Hepatocyte (in vitro differentiated cells): ENCODE measurements at regions not wholly inside any gene's neighbourhood (a gene's known extent, or its start where the extent isn't known, plus 50 kb on each side); places are given as distances from the start of the nearest gene placed in this dataset.

Experiments used
- DNase-seq: peaks from one replicate; pipeline ENCODE4 v3.0.0-alpha.2; 2016; ENCODE audit warnings: low spot score
- H2AFZ ChIP-seq: fragments of 200-600 bp; sonication (generic); 2 replicates; pipeline ENCODE4 v1.6.0; 2016; ENCODE audit warnings: antibody characterized with exemption, mild to moderate bottlenecking
- H3K27ac ChIP-seq: fragments of 200-600 bp; sonication (generic); 2 replicates; pipeline ENCODE4 v1.5.1; 2016; ENCODE audit warnings: mild to moderate bottlenecking
- H3K27me3 ChIP-seq: fragments of 200-600 bp; sonication (generic); 2 replicates; pipeline ENCODE4 v1.6.1; 2016
- H3K36me3 ChIP-seq: fragments of 200-600 bp; sonication (generic); replicated peaks from 2 replicates; pipeline ENCODE4 v1.5.1; 2016; ENCODE audit warnings: low read depth; ENCODE audit not compliant: insufficient read depth
- H3K4me1 ChIP-seq: fragments of 200-600 bp; sonication (generic); 2 replicates; pipeline ENCODE4 v1.5.1; 2016; ENCODE audit warnings: mild to moderate bottlenecking, moderate library complexity; ENCODE audit not compliant: insufficient read depth
- H3K4me2 ChIP-seq: fragments of 200-600 bp; sonication (generic); 2 replicates; pipeline ENCODE4 v1.6.0; 2016
- H3K4me3 ChIP-seq: fragments of 200-600 bp; sonication (generic); 2 replicates; pipeline ENCODE4 v1.5.1; 2016; ENCODE audit warnings: mild to moderate bottlenecking
- H3K79me2 ChIP-seq: fragments of 200-600 bp; sonication (generic); 2 replicates; pipeline ENCODE4 v1.6.0; 2017; ENCODE audit warnings: mild to moderate bottlenecking
- H3K9me2 ChIP-seq: fragments of 200-600 bp; sonication (generic); replicated peaks from 2 replicates; pipeline ENCODE4 v1.6.0; 2017; ENCODE audit warnings: mild to moderate bottlenecking; ENCODE audit not compliant: insufficient read depth
- H3K9me3 ChIP-seq: fragments of 200-600 bp; sonication (generic); 2 replicates; pipeline ENCODE4 v1.5.1; 2016; ENCODE audit warnings: low read depth, mild to moderate bottlenecking
- H4K20me1 ChIP-seq: fragments of 200-600 bp; sonication (generic); 2 replicates; pipeline ENCODE4 v1.6.0; 2016; ENCODE audit warnings: mild to moderate bottlenecking; ENCODE audit not compliant: insufficient read depth, poor library complexity, severe bottlenecking
- EZH2 ChIP-seq: fragments of 200-600 bp; sonication (generic); IDR thresholded peaks from 2 replicates; pipeline ENCODE4 v1.6.1; 2016; ENCODE audit warnings: antibody characterized with exemption, mild to moderate bottlenecking, borderline replicate concordance
- EZH2phosphoT487 ChIP-seq: fragments of 200-600 bp; sonication (generic); IDR thresholded peaks from one replicate; pipeline ENCODE4 v1.6.1; 2018; ENCODE audit warnings: antibody characterized with exemption, mild to moderate bottlenecking, low read depth, moderate library complexity; ENCODE audit not compliant: unreplicated experiment, severe bottlenecking
- WGBS: methylation state at CpG from one replicate; pipeline ENCODE4 v1.1.6; 2016; ENCODE audit warnings: low lambda C conversion rate; ENCODE audit errors: missing lambda C conversion rate; 5-methylcytosine and 5-hydroxymethylcytosine counted together
- TF ChIP-seq, protein P1 (sequence below): fragments of 200-600 bp; sonication (generic); IDR thresholded peaks from 2 replicates; pipeline ENCODE4 v1.5.1; 2016; ENCODE audit warnings: antibody characterized with exemption, mild to moderate bottlenecking; ENCODE audit not compliant: poor library complexity

DNA sequence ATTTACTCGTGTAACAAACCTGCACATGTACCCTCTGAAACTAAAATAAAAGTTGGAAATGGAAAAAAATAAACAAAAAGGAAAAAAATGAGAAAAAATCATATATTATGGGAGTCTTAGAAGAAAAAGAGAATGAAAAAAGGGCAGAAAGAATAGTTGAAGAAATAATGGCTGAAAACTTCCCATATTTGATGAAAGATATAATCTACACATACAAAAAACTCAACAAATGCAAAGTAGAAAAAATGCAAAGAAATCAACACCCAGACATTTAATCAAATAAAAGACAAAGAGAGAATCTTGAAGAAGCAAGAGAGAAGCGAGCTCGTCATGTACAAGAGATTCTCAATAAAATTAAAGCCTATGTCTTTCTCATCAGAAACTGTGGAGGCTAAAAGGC, 73.8 kb downstream of the SLC25A46 start:
- Histone ChIP-seq H3K27ac (no peak overlapping the region), H4K20me1 (no peaks in the 10 kb centered on the region), H2AFZ (no peak overlapping the region), H3K36me3 (no peaks in the 10 kb centered on the region), H3K4me1 (no peaks in the 10 kb centered on the region), H3K4me3 (no peak overlapping the region), H3K27me3 (no peaks in the 10 kb centered on the region), H3K9me3 (no peaks in the 10 kb centered on the region), H3K4me2 (no peak overlapping the region), H3K79me2 (no peaks in the 10 kb centered on the region), H3K9me2 (no peaks in the 10 kb centered on the region)
- TF ChIP-seq EZH2 (no peak), EZH2phosphoT487 (no peak)
- TF ChIP-seq, protein P1, sequence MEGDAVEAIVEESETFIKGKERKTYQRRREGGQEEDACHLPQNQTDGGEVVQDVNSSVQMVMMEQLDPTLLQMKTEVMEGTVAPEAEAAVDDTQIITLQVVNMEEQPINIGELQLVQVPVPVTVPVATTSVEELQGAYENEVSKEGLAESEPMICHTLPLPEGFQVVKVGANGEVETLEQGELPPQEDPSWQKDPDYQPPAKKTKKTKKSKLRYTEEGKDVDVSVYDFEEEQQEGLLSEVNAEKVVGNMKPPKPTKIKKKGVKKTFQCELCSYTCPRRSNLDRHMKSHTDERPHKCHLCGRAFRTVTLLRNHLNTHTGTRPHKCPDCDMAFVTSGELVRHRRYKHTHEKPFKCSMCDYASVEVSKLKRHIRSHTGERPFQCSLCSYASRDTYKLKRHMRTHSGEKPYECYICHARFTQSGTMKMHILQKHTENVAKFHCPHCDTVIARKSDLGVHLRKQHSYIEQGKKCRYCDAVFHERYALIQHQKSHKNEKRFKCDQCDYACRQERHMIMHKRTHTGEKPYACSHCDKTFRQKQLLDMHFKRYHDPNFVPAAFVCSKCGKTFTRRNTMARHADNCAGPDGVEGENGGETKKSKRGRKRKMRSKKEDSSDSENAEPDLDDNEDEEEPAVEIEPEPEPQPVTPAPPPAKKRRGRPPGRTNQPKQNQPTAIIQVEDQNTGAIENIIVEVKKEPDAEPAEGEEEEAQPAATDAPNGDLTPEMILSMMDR: no peak
- DNase-seq: no peak
- 85% methylated on average over 3 of the region's 3 CpGs for WGBS

DNA sequence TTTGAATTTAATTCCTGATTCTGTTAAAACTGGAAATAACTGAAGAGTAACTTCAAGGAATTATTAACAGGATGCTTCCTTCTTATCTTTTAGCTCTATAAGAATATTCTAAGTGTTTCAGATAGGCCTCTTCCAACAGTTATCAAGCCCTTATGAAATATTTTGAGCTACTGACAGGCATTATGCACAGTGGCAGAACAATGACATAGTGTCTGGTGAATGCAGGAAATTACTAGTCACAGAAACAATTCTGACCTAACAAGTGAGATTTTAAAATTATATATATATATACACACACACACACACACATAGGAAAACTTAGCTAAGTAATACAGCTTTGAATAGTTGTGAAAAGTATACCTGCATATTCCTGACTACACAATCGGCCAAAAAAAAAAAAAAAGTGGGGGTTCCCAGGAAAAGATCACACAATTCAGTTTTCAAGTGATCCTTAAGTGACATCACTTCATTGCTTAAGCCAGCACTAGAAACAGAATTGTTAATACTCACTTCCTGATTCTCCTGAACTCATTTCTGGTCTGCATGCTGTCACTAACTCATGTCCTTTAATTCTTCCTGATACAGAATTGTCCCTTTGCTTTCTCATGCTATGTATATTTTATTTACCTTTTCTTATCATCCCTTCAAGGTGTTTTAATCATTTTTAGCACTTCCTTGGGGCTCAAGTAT, 77.3 kb downstream of the SLC25A46 start:
- Histone ChIP-seq H3K9me2 (no peaks in the 10 kb centered on the region), H3K4me2 (no peak overlapping the region), H3K36me3 (no peaks in the 10 kb centered on the region), H2AFZ (no peak overlapping the region), H3K27me3 (no peaks in the 10 kb centered on the region), H3K9me3 (no peaks in the 10 kb centered on the region), H3K79me2 (no peaks in the 10 kb centered on the region), H4K20me1 (no peaks in the 10 kb centered on the region), H3K27ac (no peak overlapping the region), H3K4me1 (no peaks in the 10 kb centered on the region), H3K4me3 (no peak overlapping the region)
- 56% methylated on average over 1 of the region's 1 CpG for WGBS
- TF ChIP-seq EZH2phosphoT487 (no peak), EZH2 (no peak)
- TF ChIP-seq, protein P1: no peak
- no peak for DNase-seq

DNA sequence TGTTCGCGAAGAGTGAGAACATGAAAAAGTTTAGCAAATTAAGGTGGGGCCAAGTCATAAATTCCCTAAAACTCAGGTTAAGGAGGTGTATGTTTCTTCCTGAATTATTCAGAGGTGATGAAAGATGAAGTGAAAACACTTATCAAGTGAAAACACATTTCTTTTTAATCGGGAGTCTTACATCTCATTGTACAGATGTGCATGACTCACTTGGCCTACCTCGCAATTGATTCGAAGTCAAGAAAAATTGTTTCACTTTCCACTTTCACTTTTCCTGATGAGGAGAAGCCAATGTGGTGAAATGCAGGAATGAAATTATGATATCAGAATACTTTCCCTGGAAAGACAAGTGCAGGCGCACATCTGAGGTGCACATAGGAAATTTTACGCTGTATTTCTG, 78.7 kb downstream of the SLC25A46 start:
- TF ChIP-seq, protein P1: no peak
- TF ChIP-seq EZH2 (no peak), EZH2phosphoT487 (no peak)
- Histone ChIP-seq H3K36me3 (no peaks in the 10 kb centered on the region), H2AFZ (no peak overlapping the region), H3K9me2 (no peaks in the 10 kb centered on the region), H3K79me2 (no peaks in the 10 kb centered on the region), H4K20me1 (no peaks in the 10 kb centered on the region), H3K4me3 (no peak overlapping the region), H3K4me2 (no peak overlapping the region), H3K27me3 (no peaks in the 10 kb centered on the region), H3K9me3 (no peaks in the 10 kb centered on the region), H3K27ac (no peak overlapping the region), H3K4me1 (no peaks in the 10 kb centered on the region)
- no peak for DNase-seq
- WGBS: 95% methylated on average over 7 of the region's 7 CpGs
